ENCODE measurements at regions not wholly inside any gene's neighbourhood (a gene's known extent, or its start where the extent isn't known, plus 50 kb on each side); places are given as distances from the start of the nearest gene placed in this dataset.

DNA sequence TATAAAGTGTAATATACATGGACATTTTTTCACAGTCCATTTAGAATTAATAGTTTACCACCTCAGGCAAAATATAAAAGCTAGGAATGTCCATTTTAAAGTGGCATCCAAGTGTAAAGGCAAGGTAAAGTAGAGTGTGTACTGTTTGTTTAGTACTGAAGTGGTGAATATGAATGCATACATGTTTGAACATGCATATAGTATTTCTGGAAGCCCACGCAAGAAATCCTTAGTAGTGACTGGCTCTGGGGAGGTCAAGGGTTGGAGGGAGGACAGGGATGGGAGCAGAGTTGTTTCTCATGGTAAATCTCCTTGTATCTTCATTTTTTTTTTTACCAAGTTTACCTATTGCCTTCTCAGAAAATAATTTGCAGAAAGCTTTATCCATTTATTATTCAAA is 129.2 kb downstream of the UNC5CL start:
- Histone ChIP-seq H3K27me3 (ENCODE audit: control insufficient read depth in 2 of 2, insufficient read depth in 2 of 2, low read length in 2 of 2) (peaks cover 2 to 4% of the 10 kb centered on the region in 2 experiments; a peak in 3 of 5 replicates), H3K27ac (ENCODE audit: extremely low read depth, low read depth, low read length) (no peak overlapping the region), H3K79me2 (ENCODE audit: control insufficient read depth, insufficient read depth, low read length) (no peaks in the 10 kb centered on the region), H3K9me3 (replicated peaks; ENCODE audit: control insufficient read depth, insufficient read depth, low read depth, low read length) (no peaks in the 10 kb centered on the region), H4K20me1 (replicated peaks; ENCODE audit: control insufficient read depth, insufficient read depth, low read length) (no peaks in the 10 kb centered on the region), H3K4me1 (replicated peaks in 1 of 2; ENCODE audit: control insufficient read depth in 2 of 2, insufficient read depth in 2 of 2, low read length in 2 of 2) (no peaks in the 10 kb centered on the region), H3K9me1 (ENCODE audit: control insufficient read depth, insufficient read depth, low read length) (no peaks in the 10 kb centered on the region), H3K9ac (ENCODE audit: insufficient read depth in 1 of 2, low read depth in 2 of 2, low read length in 2 of 2) (no peak overlapping the region), H3K4me2 (ENCODE audit: insufficient read depth, low read length) (no peak overlapping the region), H3K36me3 (ENCODE audit: control insufficient read depth, insufficient read depth, low read length) (no peaks in the 10 kb centered on the region), H2AFZ (ENCODE audit: low read depth, low read length) (no peak overlapping the region), H3K4me3 (no peak overlapping the region)
- no peak for ATAC-seq
- CTCF ChIA-PET (ENCODE audit: low intra/inter-chr PET ratio), result no interaction called here
- POLR2A ChIA-PET, result no interaction called here
- FAIRE-seq, result no peak
- DNase-seq (ENCODE audit: extremely low read depth in 1 of 4, low spot score in 3 of 4), result no peak
- intact Hi-C loops (cut with micrococcal nuclease), result no loop called here
- in situ Hi-C loops (cut with MboI), result no loop called here
- 0% methylated on average over 1 of the region's 1 CpG for WGBS (ENCODE audit: insufficient coverage, low coverage, missing lambda C conversion rate)
- TF ChIP-seq ZNF668 (CRISPR knock-in tag; IDR thresholded peaks at IDR 0.05) (no peak), ZNF707 (CRISPR knock-in tag; conservative IDR thresholded peaks at IDR 0.05) (no peak), ADNP (tag; IDR thresholded peaks at IDR 0.05) (no peak), RUNX1 (IDR thresholded peaks at IDR 0.05; ENCODE audit: low read depth) (no peak), NUFIP1 (IDR thresholded peaks at IDR 0.05; ENCODE audit: partially characterized antibody) (no peak), NFE2 (IDR thresholded peaks at IDR 0.05; ENCODE audit: low read depth) (no peak), SMAD2 (IDR thresholded peaks at IDR 0.05; ENCODE audit: low read depth, low read length) (no peak), ZNF445 (CRISPR knock-in tag; IDR thresholded peaks at IDR 0.05; ENCODE audit: low read depth) (no peak)
- TF ChIP-seq, protein P1, sequence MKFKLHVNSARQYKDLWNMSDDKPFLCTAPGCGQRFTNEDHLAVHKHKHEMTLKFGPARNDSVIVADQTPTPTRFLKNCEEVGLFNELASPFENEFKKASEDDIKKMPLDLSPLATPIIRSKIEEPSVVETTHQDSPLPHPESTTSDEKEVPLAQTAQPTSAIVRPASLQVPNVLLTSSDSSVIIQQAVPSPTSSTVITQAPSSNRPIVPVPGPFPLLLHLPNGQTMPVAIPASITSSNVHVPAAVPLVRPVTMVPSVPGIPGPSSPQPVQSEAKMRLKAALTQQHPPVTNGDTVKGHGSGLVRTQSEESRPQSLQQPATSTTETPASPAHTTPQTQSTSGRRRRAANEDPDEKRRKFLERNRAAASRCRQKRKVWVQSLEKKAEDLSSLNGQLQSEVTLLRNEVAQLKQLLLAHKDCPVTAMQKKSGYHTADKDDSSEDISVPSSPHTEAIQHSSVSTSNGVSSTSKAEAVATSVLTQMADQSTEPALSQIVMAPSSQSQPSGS (CRISPR knock-in tag; IDR thresholded peaks at IDR 0.05), result no peak
- TF ChIP-seq, protein P2, sequence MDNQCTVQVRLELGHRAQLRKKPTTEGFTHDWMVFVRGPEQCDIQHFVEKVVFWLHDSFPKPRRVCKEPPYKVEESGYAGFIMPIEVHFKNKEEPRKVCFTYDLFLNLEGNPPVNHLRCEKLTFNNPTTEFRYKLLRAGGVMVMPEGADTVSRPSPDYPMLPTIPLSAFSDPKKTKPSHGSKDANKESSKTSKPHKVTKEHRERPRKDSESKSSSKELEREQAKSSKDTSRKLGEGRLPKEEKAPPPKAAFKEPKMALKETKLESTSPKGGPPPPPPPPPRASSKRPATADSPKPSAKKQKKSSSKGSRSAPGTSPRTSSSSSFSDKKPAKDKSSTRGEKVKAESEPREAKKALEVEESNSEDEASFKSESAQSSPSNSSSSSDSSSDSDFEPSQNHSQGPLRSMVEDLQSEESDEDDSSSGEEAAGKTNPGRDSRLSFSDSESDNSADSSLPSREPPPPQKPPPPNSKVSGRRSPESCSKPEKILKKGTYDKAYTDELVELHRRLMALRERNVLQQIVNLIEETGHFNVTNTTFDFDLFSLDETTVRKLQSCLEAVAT (IDR thresholded peaks at IDR 0.05), result no peak
- TF ChIP-seq, protein P3, sequence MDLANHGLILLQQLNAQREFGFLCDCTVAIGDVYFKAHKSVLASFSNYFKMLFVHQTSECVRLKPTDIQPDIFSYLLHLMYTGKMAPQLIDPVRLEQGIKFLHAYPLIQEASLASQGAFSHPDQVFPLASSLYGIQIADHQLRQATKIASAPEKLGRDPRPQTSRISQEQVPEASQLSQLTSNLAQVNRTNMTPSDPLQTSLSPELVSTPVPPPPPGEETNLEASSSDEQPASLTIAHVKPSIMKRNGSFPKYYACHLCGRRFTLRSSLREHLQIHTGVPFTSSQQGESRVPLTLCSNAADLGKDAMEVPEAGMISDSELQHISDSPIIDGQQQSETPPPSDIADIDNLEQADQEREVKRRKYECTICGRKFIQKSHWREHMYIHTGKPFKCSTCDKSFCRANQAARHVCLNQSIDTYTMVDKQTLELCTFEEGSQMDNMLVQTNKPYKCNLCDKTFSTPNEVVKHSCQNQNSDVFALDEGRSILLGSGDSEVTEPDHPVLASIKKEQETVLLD (IDR thresholded peaks at IDR 0.05), result no peak
- no TSS peak for BruUV-seq (replicated peaks)
